Suprapubic skin (tissue), 4 donors: ENCODE measurements at regions not wholly inside any gene's neighbourhood (a gene's known extent, or its start where the extent isn't known, plus 50 kb on each side); places are given as distances from the start of the nearest gene placed in this dataset.

Experiments
- CTCF ChIP-seq, 2 donors: fragments of 200-600 bp in 1 of 2; fragments of 450-650 bp in 1 of 2; sonication (generic) in 1 of 2; IDR thresholded peaks; one replicate each; pipeline ENCODE4 v1.5.1; 2016 to 2019; ENCODE audit warnings: antibody characterized with exemption in 2 of 2, mild to moderate bottlenecking in 1 of 2, moderate library complexity in 1 of 2
- EP300 ChIP-seq: sonication (generic); formaldehyde crosslinking; IDR thresholded peaks from one replicate; pipeline ENCODE4 v1.6.1; 2017; ENCODE audit warnings: antibody characterized with exemption
- POLR2A ChIP-seq, 2 donors: fragments of 450-650 bp; IDR thresholded peaks; one replicate each; pipeline ENCODE4 v1.6.1; 2017; ENCODE audit warnings: antibody characterized with exemption in 2 of 2, mild to moderate bottlenecking in 2 of 2, moderate library complexity in 2 of 2
- POLR2AphosphoS5 ChIP-seq, 3 donors: sonication (generic); formaldehyde crosslinking; IDR thresholded peaks; one replicate each; pipeline ENCODE4 v1.6.1; 2017; ENCODE audit warnings: antibody characterized with exemption in 3 of 3

- no peak for TF ChIP-seq POLR2A (IDR thresholded peaks at IDR 0.05)
- no peak for TF ChIP-seq CTCF (IDR thresholded peaks at IDR 0.05)
- no peak for TF ChIP-seq EP300
- no peak for TF ChIP-seq POLR2AphosphoS5 (IDR thresholded peaks at IDR 0.05)
These were observed 556.6 kb upstream of the SALL1 start for GRCh38 chr16:51707666-51708065.
